ENCODE measurements at regions not wholly inside any gene's neighbourhood (a gene's known extent, or its start where the extent isn't known, plus 50 kb on each side); places are given as distances from the start of the nearest gene placed in this dataset.

DNA sequence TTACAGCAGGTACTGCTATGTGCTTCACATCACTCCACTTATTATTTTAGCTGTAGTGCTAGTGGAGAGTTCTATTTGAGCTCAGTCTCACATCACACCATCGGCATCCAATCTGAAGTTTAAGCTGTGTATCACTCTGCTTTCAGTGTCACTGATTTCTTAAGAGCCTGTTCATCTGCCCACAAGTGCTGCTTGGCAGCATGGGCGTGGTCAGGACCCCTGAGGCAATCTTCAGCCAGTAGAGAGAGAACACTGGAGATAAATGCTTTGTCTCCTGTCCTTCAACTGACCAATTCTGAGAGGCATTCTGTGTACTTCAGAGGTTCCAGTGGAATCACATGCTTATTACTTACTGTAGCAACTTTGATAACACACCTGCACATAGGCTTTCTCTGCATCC is 728.8 kb downstream of the RPS29 start:
- CTCF ChIA-PET = no interaction called here
- H3K27ac Mint-ChIP-seq = no peak overlapping the region
- H3K4me1 Mint-ChIP-seq (ENCODE audit: low read depth) = no peaks in the 10 kb centered on the region
- H3K36me3 Mint-ChIP-seq (ENCODE audit: low read depth) = no peaks in the 10 kb centered on the region
- no peaks in the 10 kb centered on the region for H3K27me3 Mint-ChIP-seq (ENCODE audit: low read depth)
- intact Hi-C loops (cut with micrococcal nuclease) = no loop called here
- no peaks in the 10 kb centered on the region for H3K9me3 Mint-ChIP-seq
- no peak overlapping the region for H3K4me3 Mint-ChIP-seq
- no peak for DNase-seq

DNA sequence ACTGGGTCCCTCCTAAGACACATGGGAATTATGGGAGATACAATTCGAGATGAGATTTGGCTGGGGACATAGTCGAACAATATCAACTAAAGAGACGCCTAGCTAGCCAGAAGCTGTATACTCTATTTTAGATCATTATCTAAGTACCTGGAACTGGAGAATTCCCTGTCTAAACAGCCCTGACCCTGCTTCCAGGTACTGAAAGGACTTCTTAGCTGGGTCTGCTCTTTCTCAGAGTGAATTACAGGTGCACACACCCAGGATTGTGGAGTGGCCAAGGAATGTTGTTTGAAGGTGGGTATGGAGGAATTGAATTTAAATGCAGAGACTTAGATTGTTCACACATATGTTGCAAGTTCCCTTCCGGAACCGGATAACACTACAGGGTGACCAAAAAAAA is 733.0 kb downstream of the RPS29 start:
- CTCF ChIA-PET = no interaction called here
- H3K27ac Mint-ChIP-seq = no peak overlapping the region
- intact Hi-C loops (cut with micrococcal nuclease) = no loop called here

DNA sequence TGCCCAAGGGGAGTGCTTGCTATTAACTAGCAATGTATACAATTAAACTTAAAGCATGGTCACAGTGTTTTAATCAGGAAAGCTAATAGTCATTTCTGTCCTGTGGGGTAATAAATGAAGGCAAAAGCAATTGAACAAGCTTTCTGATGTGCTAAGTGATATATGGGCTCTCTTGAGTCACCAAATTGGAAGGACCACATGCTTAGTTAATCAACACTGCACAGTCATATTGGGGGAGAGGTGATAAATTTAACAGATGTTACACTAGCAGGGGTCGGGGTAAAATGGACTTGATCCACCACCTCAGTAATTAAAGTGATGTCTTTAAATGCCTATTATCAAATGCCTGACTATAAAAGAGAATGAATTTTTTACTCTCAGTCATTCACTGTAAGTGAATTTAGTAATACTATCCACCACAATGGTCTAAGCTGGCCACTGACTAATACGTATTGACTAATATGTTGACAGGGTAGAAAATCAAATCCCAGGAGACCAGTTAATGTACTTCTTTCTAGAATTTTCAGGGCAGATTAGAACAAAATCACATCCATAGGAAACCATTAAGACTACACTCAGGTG is 736.3 kb downstream of the RPS29 start:
- no peaks in the 10 kb centered on the region for H3K27me3 Mint-ChIP-seq (ENCODE audit: low read depth)
- no peak for DNase-seq
- H3K36me3 Mint-ChIP-seq (ENCODE audit: low read depth) = no peaks in the 10 kb centered on the region
- H3K9me3 Mint-ChIP-seq = peaks cover 1% of the 10 kb centered on the region
- no peak overlapping the region for H3K27ac Mint-ChIP-seq
- H3K4me1 Mint-ChIP-seq (ENCODE audit: low read depth) = no peaks in the 10 kb centered on the region
- CTCF ChIA-PET = no interaction called here
- no peak overlapping the region for H3K4me3 Mint-ChIP-seq
- intact Hi-C loops (cut with micrococcal nuclease) = no loop called here

More for the DNA sequence above, 733.0 kb downstream of the RPS29 start:
- Mint-ChIP-seq H3K4me3 (no peak overlapping the region), H3K36me3 (ENCODE audit: low read depth) (no peaks in the 10 kb centered on the region), H3K4me1 (ENCODE audit: low read depth) (no peaks in the 10 kb centered on the region), H3K27me3 (ENCODE audit: low read depth) (no peaks in the 10 kb centered on the region), H3K9me3 (peaks cover 1% of the 10 kb centered on the region)
- no peak for DNase-seq

DNA sequence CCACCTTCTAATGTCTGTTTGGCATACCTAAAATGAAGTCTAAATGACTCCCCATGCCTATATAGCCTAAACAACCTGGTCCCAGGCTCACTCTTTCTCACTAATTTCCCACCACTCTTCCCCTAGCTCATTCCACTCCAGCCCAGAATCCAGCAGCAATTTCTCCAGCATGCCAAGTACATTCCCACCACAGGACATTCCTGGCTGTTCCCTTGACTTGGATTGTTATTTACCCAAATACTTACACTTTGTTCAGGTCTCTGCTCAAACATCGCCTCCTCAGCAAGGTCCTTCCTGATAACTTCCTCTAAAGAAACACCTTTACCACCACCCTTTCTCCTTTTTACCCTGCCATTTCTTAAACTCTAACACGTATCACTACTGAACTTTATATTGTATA is 743.4 kb downstream of the RPS29 start:
- H3K27ac Mint-ChIP-seq = no peak overlapping the region
- intact Hi-C loops (cut with micrococcal nuclease) = no loop called here
- CTCF ChIA-PET = no interaction called here

DNA sequence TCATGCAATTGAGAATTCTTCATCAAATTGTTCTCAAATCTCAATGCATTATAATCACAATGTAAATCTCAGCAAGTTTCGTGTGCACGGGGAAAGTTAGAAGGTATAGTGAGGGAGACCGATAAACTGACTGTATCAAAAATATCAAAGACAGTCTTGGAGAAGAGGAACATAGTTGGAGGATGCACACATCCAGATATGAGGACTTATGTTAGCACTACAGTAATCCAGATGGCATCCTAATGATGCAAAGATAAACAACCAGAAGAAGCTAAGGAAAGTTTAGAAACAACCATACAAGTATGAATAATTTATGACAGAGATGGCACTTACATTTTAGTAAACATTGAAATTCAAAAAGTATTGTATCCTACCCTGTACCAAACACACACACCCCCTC is 760.1 kb downstream of the RPS29 start:
- no peak for DNase-seq
- CTCF ChIA-PET = no interaction called here
- intact Hi-C loops (cut with micrococcal nuclease) = no loop called here
- no peaks in the 10 kb centered on the region for H3K36me3 Mint-ChIP-seq (ENCODE audit: low read depth)
- no peaks in the 10 kb centered on the region for H3K27me3 Mint-ChIP-seq (ENCODE audit: low read depth)
- peaks cover 1% of the 10 kb centered on the region for H3K9me3 Mint-ChIP-seq
- H3K4me3 Mint-ChIP-seq = no peak overlapping the region
- no peaks in the 10 kb centered on the region for H3K4me1 Mint-ChIP-seq (ENCODE audit: low read depth)
- no peak overlapping the region for H3K27ac Mint-ChIP-seq

More for the DNA sequence above, 743.4 kb downstream of the RPS29 start:
- DNase-seq = no peak
- no peaks in the 10 kb centered on the region for H3K27me3 Mint-ChIP-seq (ENCODE audit: low read depth)
- no peak overlapping the region for H3K4me3 Mint-ChIP-seq
- no peaks in the 10 kb centered on the region for H3K4me1 Mint-ChIP-seq (ENCODE audit: low read depth)
- no peaks in the 10 kb centered on the region for H3K9me3 Mint-ChIP-seq
- no peaks in the 10 kb centered on the region for H3K36me3 Mint-ChIP-seq (ENCODE audit: low read depth)

DNA sequence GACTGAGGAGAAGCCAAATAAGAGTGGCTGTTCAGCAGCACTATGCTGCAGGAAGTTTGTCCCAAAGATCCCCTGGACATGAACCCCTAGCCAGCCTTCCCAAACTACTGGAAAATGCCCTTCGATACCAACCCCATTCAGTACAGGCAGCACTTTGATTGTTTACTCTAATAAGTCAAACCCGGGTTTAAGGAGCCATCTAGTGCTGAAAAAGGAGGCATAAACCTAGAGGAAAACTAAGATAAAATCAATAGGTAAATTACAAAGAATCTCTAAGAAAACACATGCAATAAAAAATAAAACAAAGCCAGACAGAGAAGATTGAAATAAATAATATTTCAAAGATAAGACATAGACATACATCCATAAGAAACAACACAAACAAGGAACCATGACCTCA is 771.6 kb downstream of the RPS29 start:
- Mint-ChIP-seq H3K27me3 (ENCODE audit: low read depth) (no peaks in the 10 kb centered on the region), H3K4me1 (ENCODE audit: low read depth) (no peaks in the 10 kb centered on the region), H3K27ac (no peak overlapping the region), H3K4me3 (no peak overlapping the region), H3K9me3 (no peaks in the 10 kb centered on the region), H3K36me3 (ENCODE audit: low read depth) (no peaks in the 10 kb centered on the region)
- DNase-seq = no peak
- CTCF ChIA-PET = no interaction called here
- intact Hi-C loops (cut with micrococcal nuclease) = no loop called here

DNA sequence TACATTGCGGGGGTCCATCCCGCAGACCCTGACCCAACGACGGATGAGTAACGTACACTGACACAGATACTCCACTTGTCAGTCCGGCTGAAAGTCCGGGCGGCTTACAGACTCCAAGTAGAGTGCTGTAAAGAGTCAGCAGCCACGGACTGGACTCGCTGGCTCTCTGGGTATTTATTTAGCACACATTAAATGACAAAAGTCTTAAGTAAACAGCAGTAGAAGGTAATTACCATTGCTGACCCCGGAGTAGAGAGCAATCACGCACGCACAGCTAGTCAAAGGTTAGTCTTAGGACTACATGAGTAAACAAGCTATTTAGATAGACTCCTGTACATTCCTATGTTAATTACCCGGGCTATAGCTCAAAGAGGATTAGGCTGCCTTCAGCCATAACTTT is 780.9 kb downstream of the RPS29 start:
- H3K4me1 Mint-ChIP-seq (ENCODE audit: low read depth) = no peaks in the 10 kb centered on the region
- no peaks in the 10 kb centered on the region for H3K36me3 Mint-ChIP-seq (ENCODE audit: low read depth)
- intact Hi-C loops (cut with micrococcal nuclease) = no loop called here
- H3K9me3 Mint-ChIP-seq = peaks cover 2% of the 10 kb centered on the region
- H3K27ac Mint-ChIP-seq = no peak overlapping the region
- DNase-seq = no peak
- CTCF ChIA-PET = no interaction called here
- no peak overlapping the region for H3K4me3 Mint-ChIP-seq
- H3K27me3 Mint-ChIP-seq (ENCODE audit: low read depth) = no peaks in the 10 kb centered on the region

DNA sequence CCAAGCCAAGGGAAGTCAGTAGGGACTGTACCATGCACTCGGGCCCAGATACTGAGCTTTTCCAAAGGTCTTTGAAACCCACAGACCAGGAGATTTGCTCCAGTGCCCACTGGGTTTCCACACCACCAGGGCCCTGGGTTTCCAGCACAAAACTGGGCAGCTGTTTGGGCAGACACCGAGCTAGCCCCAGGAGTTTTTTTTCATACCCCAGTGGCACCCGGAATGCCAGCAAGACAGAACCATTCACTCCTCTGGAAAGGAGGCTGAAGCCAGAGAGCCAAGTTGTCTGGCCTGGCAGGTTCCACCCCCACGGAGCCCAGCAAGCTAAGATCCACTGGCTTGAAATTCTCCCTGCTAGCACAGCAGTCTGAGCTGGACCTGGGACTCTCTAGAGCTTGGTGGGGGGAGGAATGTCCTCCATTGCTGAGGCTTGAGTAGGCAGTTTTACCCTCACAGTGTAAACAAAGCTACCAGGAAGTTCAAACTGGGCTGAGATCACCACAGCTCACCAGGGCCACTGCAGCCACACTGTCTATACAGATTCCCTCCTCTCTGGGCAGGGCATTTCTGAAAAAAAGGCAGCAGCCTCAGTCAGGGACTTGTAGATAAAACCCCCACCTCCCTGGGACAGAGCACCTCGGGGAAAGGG is 793.7 kb downstream of the RPS29 start:
- Mint-ChIP-seq H3K4me1 (ENCODE audit: low read depth) (no peaks in the 10 kb centered on the region), H3K4me3 (no peak overlapping the region), H3K27ac (no peak overlapping the region), H3K9me3 (peaks cover 10% of the 10 kb centered on the region), H3K36me3 (ENCODE audit: low read depth) (no peaks in the 10 kb centered on the region), H3K27me3 (ENCODE audit: low read depth) (no peaks in the 10 kb centered on the region)
- intact Hi-C loops (cut with micrococcal nuclease) = no loop called here
- no peak for DNase-seq
- CTCF ChIA-PET = no interaction called here

DNA sequence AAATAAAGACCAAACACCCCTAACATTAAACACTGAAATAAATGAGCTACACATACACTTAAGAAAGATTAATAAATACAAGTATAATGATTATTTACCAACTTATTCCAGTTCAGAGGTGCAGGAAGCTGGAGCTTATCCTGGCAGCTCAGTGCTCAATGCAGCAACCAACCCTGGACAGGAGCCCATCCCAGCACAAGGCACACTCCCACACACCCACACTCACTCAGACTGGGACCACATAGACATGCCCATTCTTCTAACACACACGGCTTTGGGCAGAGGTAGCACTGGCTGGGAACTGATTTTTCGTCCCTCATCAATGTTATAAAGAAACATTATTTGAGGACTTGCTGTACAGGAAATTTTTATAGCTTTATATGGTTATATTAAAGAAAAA is 797.4 kb downstream of the RPS29 start:
- Mint-ChIP-seq H3K27ac (no peak overlapping the region), H3K4me3 (no peak overlapping the region), H3K9me3 (peaks cover 2% of the 10 kb centered on the region), H3K27me3 (ENCODE audit: low read depth) (no peaks in the 10 kb centered on the region), H3K36me3 (ENCODE audit: low read depth) (no peaks in the 10 kb centered on the region), H3K4me1 (ENCODE audit: low read depth) (no peaks in the 10 kb centered on the region)
- intact Hi-C loops (cut with micrococcal nuclease) = no loop called here
- no peak for DNase-seq
- CTCF ChIA-PET = no interaction called here

DNA sequence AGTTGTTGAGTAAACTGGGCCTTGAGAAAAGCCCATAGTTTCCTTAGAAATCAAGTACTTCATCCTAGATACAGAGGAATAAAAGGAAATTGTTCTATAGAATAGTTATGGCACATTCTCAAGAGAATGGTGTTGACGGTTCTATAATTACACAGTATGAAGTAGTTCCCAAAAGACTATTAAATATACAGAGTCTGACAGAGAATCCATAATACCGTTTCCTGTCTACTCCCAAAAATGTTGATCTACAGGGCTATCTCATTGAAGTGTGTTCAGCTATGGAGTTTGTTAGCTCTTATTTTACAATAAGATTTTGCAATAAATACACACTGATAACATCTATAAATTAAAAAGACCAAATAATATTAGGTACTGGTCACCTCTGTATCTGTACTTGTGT is 799.7 kb downstream of the RPS29 start:
- CTCF ChIA-PET = no interaction called here
- Mint-ChIP-seq H3K4me1 (ENCODE audit: low read depth) (no peaks in the 10 kb centered on the region), H3K4me3 (no peak overlapping the region), H3K27me3 (ENCODE audit: low read depth) (no peaks in the 10 kb centered on the region), H3K9me3 (peaks cover 2% of the 10 kb centered on the region), H3K36me3 (ENCODE audit: low read depth) (no peaks in the 10 kb centered on the region), H3K27ac (no peak overlapping the region)
- intact Hi-C loops (cut with micrococcal nuclease) = no loop called here
- DNase-seq = no peak

DNA sequence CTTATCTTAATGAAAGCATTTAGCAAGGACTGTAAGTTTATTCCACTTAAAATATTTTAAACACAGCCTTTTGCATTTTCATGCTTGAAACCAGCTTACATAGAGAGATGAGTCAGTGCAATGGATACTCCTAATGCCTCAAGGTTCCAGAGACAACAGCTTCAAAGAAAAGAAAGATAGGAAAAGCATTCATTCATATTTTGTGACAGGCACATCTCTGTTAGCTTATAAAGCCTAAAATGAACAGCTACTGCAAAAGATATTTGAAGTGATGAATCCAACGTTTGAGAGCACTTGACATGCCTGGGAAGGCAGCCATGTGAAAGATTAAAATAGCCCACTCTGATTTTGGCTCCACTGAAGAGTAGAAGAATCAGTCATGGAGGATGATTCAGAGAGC is 814.5 kb downstream of the RPS29 start:
- CTCF ChIA-PET = no interaction called here
- Mint-ChIP-seq H3K36me3 (ENCODE audit: low read depth) (no peaks in the 10 kb centered on the region), H3K9me3 (peaks cover 4% of the 10 kb centered on the region), H3K27ac (no peak overlapping the region), H3K4me1 (ENCODE audit: low read depth) (no peaks in the 10 kb centered on the region), H3K27me3 (ENCODE audit: low read depth) (no peaks in the 10 kb centered on the region), H3K4me3 (no peak overlapping the region)
- DNase-seq = no peak
- intact Hi-C loops (cut with micrococcal nuclease) = no loop called here

DNA sequence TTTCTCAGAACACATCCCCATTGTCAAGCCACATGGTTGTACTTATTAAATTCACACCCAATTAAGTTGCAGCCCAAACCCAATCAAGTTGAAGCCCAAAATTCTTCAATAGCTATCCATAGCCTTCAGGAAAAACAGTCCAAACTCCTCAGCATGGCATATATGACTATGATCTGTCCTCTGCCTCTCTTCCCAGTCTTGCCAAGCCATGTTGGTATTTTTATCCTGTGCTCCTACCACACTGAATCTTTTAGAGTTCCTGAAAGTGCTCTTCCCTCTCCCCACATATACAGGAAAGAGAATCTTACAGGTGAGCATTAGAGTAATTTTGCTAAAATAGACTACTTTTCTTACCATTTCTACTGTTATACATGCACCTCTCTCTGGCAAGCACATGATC is 834.9 kb downstream of the RPS29 start:
- no peak overlapping the region for H3K4me3 Mint-ChIP-seq
- no peaks in the 10 kb centered on the region for H3K36me3 Mint-ChIP-seq (ENCODE audit: low read depth)
- H3K4me1 Mint-ChIP-seq (ENCODE audit: low read depth) = no peaks in the 10 kb centered on the region
- no peak overlapping the region for H3K27ac Mint-ChIP-seq
- no peak for DNase-seq
- intact Hi-C loops (cut with micrococcal nuclease) = no loop called here
- H3K27me3 Mint-ChIP-seq (ENCODE audit: low read depth) = no peaks in the 10 kb centered on the region
- H3K9me3 Mint-ChIP-seq = peaks cover 7% of the 10 kb centered on the region
- CTCF ChIA-PET = no interaction called here

DNA sequence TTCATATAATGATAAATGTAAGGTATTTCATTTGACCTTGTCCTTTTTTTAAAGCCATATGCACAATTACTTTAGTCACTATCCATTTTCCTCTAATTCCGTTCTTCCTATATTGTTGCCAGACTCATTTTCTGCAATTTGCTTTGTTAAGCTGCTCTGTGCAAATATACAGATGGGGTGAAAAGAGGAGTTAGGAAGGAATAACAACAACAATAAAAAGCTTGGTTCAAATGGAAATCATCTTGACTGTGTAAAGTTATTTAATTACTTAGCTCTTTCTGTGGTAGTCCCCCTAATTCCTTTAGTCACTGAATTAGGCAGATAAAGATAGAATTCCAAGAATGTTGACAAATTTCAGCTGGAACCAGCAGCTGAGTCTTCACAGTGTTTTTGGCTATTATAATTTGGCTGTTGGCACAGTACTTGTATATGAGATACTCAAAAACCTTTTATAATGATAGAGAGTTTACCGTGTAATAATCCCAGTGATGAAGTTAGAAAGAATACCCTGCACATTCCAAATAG is 838.0 kb downstream of the RPS29 start:
- Mint-ChIP-seq H3K27me3 (ENCODE audit: low read depth) (no peaks in the 10 kb centered on the region), H3K4me3 (no peak overlapping the region)
- CTCF ChIA-PET = no interaction called here

More for the DNA sequence above, 838.0 kb downstream of the RPS29 start:
- intact Hi-C loops (cut with micrococcal nuclease) = no loop called here
- DNase-seq = no peak
- Mint-ChIP-seq H3K4me1 (ENCODE audit: low read depth) (no peaks in the 10 kb centered on the region), H3K9me3 (peaks cover 2% of the 10 kb centered on the region), H3K27ac (no peak overlapping the region), H3K36me3 (ENCODE audit: low read depth) (no peaks in the 10 kb centered on the region)
